GM19468 (cell line): ENCODE measurements at regions not wholly inside any gene's neighbourhood (a gene's known extent, or its start where the extent isn't known, plus 50 kb on each side); places are given as distances from the start of the nearest gene placed in this dataset.

Experiments used
- ATAC-seq: cut with Tn5 transposase; IDR thresholded peaks from one replicate; pipeline ENCODE4 v1.9.1; 2021; ENCODE audit warnings: mild to moderate bottlenecking, moderate library complexity, moderate number of reproducible peaks; ENCODE audit not compliant: unreplicated experiment; ENCODE audit errors: extremely low read depth

DNA sequence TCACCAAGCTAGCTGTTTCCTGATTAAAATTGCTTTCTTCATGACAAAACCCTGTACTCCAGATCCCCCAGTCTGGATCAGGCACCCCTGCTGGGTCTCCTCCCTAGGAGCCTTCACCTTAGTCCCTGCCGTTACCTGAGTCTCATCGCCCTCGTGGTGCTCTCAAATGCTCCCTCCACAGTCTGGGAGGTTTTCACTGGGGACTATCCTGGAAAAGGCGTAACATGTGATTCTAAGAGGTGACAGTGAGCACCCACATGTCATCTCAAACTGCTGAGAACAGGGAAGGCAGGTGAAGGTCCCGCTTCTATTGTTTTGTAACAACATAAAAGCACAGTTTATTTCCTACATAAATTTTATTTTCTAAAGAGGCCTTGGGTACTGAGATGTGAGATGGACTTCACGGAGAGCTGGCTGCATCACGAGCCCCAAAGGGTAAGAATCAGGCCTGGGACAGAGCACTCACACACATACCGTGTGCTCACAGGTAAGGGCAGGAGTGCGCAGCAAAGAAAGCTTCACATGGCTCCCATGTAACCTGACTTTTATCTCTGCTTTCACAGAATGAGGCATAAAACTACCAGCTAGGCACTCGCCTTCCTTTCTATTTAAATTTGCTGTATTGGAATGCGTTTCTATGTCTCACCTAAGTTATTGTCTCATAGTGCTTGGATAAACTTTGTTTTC is 531.5 kb downstream of the RNF144A start:
- ATAC-seq, result no peak

DNA sequence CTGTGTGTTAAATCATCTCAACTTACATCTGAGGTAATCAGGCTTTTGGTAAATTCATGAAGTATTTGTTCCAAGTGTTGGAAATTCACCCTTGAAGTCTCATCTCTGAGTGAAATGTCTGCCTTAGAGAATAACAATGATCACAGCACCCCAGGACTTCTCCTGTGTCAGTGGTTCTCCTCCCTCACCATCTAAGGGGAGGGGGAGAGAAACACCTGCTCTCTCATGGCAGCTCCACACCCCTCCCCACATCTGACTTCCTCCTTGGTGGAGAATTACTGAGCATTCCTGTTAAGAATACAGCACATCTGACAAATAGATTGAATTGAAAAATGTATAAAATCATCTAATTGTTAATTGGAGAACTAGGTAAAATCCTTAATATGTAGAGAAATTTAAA is 532.1 kb downstream of the RNF144A start:
- ATAC-seq, result no peak

DNA sequence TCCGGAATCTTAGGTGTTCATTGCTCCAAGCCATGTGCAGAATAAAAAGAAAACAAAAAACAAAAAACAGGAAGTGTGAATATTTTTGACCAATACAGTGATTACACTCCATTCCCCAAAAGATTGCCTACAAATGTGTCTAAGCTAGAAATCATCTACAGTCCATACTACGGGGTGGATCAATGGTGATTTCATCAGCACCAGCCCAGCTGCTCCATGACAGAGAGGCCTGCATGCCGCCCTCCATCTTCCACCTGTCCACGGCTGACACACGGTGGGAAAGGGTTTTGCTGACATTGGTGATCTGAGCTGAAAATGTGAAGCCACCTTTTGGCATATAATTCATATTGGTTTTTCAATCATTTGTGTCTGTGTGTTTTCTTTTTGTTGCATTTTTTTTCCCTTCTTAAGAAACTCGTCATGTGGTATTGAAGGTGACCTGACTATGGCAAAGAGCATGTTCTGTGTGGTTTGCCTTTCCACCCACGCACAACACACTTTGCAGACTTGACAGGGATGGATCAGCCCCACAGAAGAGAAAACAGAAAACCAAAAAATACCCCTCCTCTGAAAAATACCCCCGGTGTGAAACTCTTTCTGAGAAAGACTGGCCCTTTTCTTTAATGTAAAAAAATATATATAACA is 533.1 kb downstream of the RNF144A start:
- ATAC-seq, result no peak

DNA sequence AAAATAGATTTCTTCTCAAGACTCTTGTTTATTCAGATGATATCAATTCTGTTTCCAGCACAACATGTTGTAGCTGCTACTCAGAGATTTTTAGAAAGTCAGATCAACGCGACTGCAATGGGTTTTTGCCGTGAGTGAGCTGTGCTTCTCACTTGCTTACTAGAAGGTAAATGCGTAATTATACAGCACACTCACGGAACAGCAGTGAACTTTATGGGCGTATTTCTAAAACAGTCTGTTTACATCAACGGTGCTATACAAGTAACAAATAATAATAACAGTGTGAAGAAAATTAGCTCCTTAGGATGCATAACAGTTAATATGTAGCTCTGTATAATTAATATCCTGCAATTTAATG is 533.6 kb downstream of the RNF144A start:
- ATAC-seq, result no peak

DNA sequence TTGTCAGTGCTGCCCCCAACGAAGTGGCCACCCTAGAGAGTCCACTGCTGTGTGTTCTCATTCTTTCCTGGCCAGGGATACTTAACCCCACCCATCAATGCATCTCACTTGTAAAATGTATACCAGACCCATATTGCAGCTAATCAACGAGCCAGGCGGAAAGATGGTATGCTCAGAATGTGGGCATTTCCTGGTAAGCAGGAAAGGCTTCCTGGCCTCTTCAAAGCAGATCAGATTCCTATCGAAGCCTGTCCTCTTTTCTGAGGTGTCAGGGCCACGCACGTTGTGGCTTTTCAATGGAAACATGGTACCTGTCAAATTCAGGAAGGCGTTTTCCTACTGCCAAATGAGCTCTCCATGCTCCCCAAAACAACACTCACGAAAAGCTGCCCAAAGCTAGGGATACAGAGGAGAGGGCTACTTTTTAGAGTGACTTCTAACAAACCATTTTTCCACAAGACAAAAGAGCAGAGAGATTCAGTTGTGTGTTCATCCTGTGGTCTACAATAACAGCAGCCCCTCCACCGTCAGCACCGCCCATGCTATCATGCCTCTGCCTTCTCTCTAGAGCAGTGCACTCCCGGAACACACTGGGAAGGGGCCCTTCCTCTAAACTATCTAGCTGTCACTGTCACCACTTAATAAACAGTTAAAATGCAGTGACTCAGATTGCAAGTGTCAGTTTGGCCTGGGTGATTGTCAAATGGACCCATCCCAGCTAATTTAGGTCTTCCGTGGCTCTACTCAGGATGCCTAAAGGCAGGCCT is 535.1 kb downstream of the RNF144A start:
- no peak for ATAC-seq

DNA sequence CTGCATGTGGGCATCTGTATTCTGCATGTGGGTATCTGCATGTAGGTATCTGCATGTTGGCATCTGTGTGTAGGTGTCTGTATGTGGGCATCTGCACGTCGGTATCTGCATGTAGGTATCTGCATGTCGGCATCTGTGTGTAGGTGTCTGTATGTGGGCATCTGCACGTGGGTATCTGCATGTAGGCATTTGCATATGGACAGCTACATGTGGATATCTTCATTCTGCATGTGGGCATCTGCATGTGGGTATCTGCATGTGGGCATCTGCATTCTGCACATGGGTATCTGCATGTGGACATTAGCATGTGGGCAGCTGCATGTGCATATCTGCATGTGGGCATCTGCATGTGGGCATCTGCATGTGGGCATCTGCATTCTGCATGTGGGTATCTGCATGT is 537.4 kb downstream of the RNF144A start:
- no peak for ATAC-seq

DNA sequence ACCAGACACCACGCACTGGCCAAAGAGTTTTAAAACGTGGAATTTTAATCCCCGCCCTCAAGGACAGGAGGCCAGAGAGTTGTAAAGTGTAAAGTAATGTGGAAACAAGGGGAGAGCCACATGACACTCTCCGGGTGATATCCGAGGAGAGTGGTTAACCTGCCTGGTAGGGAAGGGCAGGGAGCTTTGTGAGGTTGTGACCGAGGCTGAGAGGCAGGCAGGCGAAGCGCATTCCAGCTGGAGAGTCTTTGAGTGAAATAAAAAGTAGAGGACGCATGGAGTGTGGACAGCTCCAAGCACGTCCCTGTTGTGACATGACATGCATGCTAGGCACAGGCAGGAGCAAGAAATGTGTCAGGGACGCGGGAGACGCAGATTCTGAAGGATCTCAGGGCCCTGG is 539.5 kb downstream of the RNF144A start:
- no peak for ATAC-seq

DNA sequence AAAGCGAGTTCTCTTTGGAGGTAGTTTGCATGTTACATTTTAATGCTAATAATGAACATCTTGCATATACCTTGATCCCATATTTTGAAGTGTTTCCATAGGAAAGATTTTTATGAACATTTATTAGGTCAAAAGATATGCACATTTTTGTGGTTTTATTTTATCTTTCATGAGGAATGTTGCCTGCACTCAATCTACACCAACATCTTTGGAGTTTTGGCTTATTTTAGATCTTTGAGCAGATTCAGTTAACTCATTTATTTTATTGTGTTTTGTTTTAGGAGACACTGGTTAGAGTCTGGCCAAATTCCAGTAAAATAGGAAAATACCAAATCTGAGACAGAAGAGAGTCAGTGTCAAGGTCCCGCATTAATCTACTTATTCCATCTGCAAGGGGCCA is 540.9 kb downstream of the RNF144A start:
- ATAC-seq, result no peak

DNA sequence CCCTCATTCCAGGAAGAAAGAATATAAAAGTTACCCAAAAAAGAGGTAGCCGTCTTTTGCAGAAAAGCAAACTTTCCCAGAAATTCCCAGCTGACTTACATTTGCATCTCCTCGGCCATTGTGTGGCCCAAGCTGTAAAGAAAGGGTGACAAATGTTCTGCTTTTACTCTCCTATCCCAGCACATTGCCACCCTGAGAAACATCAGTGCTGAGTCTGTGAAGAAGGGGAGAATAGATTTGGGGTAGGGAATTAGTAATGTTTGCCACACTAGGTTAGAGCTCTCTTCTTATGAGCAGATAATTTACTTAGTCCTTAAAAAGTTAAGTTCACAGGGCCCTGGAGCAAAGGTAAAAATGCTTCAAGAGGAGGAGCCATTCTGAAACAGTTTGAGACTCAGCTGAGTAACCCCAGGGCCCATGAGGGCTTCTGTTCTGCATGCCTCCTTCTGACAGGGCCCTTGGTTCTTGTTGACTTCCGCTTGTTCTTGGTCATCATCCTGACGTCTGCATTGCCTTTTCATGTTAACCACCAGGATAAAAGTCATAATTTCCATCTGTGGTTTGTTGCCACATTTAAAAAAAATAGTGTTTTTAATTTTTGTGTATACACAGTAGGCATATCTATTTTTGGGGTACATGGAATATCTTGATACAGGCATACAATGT is 550.7 kb downstream of the RNF144A start:
- ATAC-seq, result no peak

DNA sequence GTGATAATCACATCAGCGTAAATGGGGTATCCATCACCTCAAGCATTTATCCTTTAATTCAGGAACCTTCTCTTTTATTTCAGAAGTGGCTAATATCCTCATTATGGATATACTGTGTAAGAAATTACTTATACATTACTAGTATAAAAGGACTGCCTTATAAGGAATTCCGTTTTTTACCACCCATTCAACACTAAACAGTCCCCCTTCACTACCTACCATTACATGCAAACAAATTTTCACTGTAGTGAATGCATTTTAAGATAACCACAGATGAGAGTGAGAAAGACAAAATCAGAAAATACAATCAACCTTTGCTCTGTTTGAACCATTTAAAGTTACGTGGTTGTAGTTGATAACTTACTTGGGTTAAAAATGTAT is 551.2 kb downstream of the RNF144A start:
- no peak for ATAC-seq

DNA sequence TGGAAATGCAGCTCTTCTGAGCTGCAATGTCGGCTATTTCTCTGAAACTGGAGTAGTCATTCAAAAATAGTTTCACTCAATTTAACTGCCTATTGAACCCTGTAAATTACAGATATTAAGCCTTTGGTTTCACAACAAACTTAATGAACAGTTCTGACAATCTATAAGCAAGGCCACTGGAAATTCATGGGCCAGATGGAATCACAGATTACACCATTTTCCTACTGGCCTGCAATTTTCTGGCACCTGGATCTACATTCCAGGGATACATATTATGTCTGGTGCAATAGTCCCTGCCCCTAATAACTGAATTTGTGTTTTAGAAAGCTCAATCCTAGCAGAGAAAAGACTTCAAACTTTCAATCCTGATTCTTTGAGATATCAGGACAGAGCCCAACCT is 551.7 kb downstream of the RNF144A start:
- ATAC-seq, result no peak

DNA sequence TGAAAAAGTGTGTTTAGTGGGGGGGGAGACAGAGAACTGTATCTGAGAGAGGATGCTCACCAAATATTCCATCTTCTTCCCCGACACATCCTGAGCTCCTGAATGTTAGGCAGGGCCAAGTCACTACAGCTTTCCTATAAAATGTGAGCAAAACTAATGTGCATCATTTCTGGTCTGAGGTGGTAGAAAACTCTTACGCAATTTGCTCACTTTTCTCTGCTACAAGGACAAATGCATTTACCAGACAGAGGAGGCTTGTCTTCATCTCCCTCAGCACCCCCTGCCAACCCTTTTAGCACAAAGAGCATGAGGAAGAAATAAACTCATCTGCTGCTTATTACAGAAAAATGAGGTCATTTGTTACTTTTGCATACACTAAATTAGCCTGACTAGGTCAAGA is 554.0 kb downstream of the RNF144A start:
- ATAC-seq, result no peak

DNA sequence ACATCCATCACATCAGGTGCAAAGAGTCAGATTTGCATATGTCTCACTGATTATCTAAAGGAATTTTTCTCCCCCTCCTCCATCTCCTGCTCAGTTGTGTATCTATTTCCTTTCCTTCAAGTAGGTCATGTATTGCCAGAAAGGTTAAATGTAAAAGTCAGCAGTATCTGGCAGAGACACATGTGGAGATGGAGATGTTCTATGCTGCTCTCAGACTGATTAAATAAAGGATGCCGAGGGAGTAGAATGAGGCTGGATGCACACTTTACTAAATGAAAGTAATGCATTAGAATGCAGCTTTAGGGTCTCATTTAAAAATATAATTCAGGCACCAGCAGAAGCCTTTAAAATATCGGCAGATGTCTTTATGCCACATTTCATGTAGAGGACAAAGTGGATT is 555.3 kb downstream of the RNF144A start:
- no peak for ATAC-seq

DNA sequence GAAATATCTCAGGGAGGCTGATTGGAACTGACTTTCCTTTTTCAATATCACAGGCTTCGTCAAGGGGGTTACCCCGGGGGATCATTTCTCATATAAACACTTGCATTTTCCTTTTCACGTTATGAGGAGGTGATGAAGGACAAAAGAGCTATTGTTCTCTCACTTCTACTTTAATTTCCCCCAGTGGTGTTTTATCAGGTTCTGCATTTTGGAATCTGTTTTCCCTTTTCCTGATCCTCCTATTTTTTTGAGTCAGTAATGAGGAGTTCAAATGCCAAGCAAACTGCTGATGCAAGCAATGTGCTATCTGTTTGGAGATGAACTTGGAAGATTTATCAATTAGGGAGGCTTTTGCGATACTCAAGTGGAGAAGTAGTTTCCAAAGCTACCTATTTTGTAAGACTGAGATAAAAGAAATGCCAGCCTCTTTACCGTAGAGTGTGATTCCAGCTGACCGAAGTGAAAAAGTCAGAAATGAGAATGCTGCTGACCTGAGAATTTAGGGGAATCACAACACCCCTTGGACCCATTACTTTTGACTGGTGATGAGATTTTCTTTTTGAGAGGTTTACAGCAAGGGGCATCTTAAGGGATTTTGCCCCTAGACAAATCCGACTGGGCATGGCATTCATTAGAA is 556.0 kb downstream of the RNF144A start:
- ATAC-seq, result no peak

DNA sequence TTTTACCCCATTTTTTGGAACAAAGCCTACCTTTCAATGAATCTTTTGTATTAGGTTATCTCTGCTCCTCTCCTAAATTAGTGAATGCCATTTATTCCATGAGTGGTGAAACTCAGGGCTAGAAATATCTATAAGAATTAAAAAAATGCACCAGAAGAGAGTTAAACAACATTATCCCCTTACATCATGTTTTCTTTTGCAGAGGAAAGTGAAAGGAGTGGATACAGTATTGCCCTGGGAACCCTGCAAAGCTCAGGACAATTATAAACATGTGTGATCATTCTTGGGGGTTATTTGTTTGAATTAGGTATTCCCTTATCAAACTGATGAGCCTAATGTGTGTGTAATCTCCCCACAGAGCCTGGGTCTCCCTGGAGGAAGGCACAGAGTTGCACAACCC is 559.2 kb downstream of the RNF144A start:
- ATAC-seq, result no peak

DNA sequence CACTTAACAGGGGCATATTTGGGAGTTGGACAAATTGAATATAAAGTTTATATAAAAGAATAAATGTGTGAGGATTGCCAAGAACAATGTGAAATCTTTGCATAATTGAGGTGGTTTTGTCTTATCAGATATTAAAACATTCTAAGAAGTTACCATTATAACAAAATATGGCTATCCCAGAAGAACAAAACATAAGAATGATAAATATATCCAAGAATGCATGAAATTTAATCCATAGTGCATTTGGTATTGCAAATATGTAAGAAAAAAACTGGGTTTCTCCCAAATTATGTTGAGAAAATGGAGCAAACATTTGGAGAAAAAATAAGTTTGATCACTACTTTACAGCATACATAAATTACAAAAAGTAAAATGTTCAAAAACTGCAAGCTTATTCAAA is 562.4 kb downstream of the RNF144A start:
- no peak for ATAC-seq

DNA sequence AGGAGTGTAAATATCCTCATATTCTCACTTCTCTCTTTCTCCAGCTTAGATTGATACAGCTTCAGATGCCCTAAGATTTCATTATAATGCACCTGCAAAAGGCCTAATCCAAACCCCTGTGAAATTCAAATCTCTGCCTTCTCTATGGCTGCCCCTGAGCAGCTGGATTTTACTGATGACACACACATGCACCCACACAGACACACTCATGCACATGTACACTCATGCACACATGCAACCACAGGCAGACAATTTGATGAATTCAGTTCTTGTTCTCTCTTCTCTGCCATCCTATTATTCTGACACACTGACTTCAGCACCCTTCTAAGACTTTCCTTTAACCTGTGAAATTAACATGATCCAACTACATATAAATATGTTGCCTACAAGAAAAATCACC is 563.2 kb downstream of the RNF144A start:
- ATAC-seq, result no peak

DNA sequence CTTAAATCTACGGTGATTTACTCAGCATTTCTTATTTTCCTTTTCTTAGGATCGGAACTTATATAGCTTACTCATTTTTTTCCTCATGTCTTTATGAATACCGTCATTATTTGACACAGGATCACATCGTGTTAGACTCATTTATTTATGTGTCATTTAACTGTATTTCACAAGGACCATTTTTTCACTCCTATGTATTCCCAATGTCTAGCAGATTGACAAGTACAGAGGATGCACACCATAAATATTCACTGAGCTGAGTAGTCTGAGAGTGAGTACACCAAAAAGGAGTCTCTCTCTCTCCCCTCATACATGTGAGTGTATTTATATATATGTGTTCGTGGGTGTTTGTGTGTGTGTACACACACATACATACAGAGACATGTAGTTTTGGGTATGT is 573.5 kb downstream of the RNF144A start:
- no peak for ATAC-seq

DNA sequence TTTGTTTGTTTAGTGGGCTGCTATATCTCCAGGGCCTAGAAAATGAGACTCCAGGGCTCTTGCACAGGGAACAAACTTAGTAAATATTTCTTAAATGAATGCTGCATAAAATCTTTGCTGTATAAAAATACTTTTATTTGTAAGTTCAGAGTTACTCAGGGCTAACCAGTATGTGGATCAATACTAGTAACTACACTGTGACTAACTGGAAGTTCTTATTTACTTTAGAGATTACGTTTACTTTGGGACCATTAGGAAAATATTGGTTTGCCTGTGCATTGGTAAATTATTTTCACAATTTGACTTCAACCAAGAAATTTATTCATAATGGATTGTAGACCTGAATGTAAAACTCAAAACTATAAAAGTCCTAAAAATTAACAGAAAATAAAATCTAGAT is 575.5 kb downstream of the RNF144A start:
- no peak for ATAC-seq

DNA sequence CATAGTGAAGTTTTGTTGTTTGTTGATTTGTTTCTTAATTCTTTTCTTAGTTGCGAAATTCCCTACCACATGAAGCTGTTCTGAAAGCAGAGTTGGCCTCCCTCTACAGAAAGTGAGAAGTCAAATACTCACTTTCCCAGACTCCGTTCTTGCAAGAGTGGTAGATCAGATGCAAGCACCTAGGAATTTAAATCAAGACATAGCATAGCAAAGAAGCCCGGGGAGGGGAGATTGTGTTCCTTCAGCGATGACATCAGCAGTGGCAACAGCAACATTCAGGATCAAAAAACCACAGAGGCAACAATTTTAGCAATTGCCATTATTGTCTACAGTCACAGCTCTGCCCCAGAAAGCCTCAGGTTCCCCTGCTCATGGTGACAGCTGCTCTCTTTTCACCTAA is 580.0 kb downstream of the RNF144A start:
- ATAC-seq, result no peak

DNA sequence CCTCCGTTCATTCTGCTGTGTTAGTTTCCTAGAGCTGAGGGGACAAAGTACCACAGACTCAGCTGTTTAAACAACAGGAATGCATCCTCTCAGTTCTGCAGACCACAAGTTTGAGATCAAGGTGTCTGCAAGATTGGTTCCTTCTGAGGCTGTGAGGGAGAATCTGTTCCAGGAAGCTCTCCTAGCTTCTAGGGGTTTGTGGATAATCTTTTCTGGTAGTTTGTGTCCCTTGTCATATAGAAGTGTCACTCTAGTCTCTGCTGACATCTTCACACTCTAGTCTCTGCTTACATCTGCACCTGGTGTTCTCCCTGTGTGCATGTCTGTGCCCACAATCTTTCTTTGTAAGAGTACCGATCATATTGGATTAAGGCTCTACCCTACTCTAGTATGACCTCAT is 581.8 kb downstream of the RNF144A start:
- ATAC-seq, result no peak
